NB4 (cell line): ENCODE measurements at regions not wholly inside any gene's neighbourhood (a gene's known extent, or its start where the extent isn't known, plus 50 kb on each side); places are given as distances from the start of the nearest gene placed in this dataset.

Experiments
- DNase-seq: peaks from one replicate; pipeline ENCODE4 v3.0.0; 2010; ENCODE audit warnings: low read depth
- H3K4me3 ChIP-seq: one replicate; pipeline ENCODE4 v1.5.1; 2011; ENCODE audit warnings: mild to moderate bottlenecking, low read depth, low read length, moderate library complexity
- MYC ChIP-seq: IDR thresholded peaks from 2 replicates; pipeline ENCODE4 v1.6.1; 2011; ENCODE audit warnings: low read depth, low read length
- POLR2A ChIP-seq: IDR thresholded peaks from 2 replicates; pipeline ENCODE4 v1.6.1; 2011; ENCODE audit warnings: mild to moderate bottlenecking; ENCODE audit not compliant: insufficient read length; ENCODE audit errors: extremely low read depth
- TF ChIP-seq, protein P1 (sequence below): IDR thresholded peaks from one replicate; pipeline ENCODE4 v1.5.1; 2012; ENCODE audit warnings: low read depth, low read length
- TF ChIP-seq, protein P2 (sequence below): IDR thresholded peaks from 2 replicates; pipeline ENCODE4 v1.6.1; 2011; ENCODE audit warnings: low read depth, low read length

DNA sequence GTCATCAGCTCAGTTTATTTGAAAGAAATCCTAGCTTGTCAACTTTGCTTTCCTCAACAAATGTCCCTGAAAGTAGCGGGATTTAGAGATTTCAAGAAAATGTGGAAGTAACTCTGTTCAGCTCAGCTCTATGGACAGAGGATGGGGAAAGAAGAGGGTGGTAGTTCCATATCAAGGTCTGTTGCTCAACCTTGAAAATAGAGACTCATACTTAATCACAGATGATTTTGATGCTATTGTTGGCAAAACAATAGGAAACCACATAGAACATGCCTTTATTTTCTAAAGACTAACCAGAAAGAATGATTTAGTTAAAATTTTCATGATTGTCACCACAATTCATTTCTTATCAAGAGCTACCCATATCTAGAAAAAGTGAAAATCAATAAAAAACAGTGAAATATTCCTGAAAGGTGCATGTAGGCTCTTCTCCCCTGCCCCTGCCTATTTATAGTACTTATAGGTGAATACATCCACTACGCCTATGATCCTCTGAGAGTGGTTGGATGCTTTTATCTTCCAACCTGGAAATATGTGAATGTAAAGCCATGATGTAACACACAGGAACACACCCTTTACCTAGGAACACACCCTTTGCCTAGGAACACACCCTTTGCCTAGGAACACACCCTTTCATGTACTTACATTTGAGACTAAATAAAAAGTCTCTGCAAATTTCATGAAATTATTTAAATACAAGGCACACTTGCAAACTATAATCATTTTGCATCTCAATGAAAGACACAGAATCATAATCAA lies 65.8 kb downstream of the ETAA1 start:
- no peak for TF ChIP-seq MYC
- TF ChIP-seq, protein P1, sequence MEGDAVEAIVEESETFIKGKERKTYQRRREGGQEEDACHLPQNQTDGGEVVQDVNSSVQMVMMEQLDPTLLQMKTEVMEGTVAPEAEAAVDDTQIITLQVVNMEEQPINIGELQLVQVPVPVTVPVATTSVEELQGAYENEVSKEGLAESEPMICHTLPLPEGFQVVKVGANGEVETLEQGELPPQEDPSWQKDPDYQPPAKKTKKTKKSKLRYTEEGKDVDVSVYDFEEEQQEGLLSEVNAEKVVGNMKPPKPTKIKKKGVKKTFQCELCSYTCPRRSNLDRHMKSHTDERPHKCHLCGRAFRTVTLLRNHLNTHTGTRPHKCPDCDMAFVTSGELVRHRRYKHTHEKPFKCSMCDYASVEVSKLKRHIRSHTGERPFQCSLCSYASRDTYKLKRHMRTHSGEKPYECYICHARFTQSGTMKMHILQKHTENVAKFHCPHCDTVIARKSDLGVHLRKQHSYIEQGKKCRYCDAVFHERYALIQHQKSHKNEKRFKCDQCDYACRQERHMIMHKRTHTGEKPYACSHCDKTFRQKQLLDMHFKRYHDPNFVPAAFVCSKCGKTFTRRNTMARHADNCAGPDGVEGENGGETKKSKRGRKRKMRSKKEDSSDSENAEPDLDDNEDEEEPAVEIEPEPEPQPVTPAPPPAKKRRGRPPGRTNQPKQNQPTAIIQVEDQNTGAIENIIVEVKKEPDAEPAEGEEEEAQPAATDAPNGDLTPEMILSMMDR: no peak
- no peak for TF ChIP-seq POLR2A
- TF ChIP-seq, protein P2, sequence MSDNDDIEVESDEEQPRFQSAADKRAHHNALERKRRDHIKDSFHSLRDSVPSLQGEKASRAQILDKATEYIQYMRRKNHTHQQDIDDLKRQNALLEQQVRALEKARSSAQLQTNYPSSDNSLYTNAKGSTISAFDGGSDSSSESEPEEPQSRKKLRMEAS: no peak
- DNase-seq: no peak
- no peak overlapping the region for H3K4me3 ChIP-seq

DNA sequence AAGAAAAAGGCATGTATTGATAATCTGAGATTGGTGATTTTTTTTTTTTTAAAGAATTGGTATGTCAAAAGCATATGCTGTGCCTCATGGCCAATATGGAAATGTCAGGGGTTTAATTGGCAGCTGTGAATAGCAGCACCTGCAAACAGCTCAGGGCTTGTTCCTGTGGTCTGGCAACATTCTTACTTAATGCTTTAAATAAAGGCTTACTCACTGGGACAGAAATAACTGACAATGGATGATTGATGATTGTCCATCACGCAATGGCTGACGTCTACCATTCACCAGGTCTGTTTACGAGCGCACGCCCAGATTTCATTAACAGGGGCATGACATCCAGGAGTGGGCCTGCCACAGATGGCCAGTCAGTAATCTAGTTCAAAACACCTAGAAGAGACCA lies 66.7 kb downstream of the ETAA1 start:
- TF ChIP-seq, protein P1: no peak
- TF ChIP-seq, protein P2: no peak
- no peak for TF ChIP-seq POLR2A
- TF ChIP-seq MYC: no peak
- DNase-seq: no peak
- H3K4me3 ChIP-seq: no peak overlapping the region

DNA sequence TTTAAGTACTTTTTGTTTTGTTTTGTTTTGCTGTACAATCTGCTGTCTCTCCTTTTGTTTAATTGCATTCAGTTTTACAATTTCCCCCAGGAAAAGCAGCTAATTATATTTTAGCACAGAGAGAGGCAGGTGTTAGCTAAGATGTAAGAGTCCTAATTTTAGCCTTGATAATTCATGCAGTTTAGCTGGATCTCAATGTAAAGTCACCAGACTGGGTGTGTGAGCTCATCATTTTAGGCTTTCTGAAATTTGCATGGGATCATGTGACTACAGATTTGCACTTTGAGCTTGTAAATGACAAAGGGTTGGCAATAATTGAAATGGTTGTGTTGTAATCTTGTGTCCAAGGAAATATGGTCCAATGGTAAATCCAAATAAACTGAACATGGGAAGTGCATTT lies 68.5 kb downstream of the ETAA1 start:
- TF ChIP-seq MYC (no peak), POLR2A (no peak)
- TF ChIP-seq, protein P1: no peak
- TF ChIP-seq, protein P2: no peak
- no peak overlapping the region for H3K4me3 ChIP-seq
- DNase-seq: no peak

DNA sequence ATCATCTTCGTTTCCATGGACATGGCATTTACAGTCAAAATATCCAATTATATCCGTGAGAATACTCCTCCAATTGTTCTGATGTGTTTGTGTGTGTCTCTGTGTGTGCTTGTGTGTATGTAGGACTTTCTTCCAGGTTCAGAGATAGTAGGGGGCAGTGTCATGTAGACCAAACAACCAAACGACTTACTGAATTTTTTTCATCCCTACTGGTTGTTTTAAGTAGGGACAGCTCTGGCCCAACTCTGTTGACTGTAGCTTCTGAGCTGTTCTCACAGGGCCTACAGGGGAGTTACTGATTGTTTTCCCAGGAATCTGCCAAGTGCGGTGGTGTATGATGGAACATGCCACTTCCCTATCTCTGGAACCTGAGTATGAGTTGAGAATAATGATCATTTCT lies 69.6 kb downstream of the ETAA1 start:
- TF ChIP-seq, protein P1: no peak
- TF ChIP-seq POLR2A: no peak
- TF ChIP-seq, protein P2: no peak
- TF ChIP-seq MYC: no peak
- H3K4me3 ChIP-seq: no peak overlapping the region
- no peak for DNase-seq

DNA sequence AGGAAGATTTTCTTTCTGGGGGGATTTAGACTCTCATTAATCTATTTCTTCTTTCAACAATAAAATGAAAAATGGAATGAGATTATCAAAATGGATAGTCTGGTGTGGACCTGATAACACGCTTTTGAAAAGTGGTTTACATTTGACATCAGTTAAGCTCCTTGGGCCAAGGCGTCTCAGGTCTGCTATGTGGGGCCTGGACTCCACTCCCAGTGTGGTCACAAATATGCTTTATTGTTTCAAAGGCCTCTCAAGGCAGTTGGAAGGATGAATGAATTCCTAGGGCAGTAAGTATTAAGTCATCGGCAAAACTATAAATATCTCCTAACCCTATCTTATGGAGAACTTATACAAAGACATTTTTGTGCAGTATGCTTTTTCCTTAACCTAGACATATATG lies 74.5 kb downstream of the ETAA1 start:
- TF ChIP-seq, protein P2: no peak
- TF ChIP-seq, protein P1: no peak
- no peak for TF ChIP-seq MYC
- no peak for TF ChIP-seq POLR2A
- H3K4me3 ChIP-seq: no peak overlapping the region
- no peak for DNase-seq
